HepG2 (cell line): ENCODE measurements at regions not wholly inside any gene's neighbourhood (a gene's known extent, or its start where the extent isn't known, plus 50 kb on each side); places are given as distances from the start of the nearest gene placed in this dataset.

Experiments used
- ATAC-seq: fragments of 200-7000 bp; cut with Tn5 transposase; 3 replicates; pipeline ENCODE4 v1.9.1; 2020; ENCODE audit warnings: mild to moderate bottlenecking, moderate library complexity
- BruUV-seq: library from RNA; stranded (reverse); fragments of 400-500 nt; replicated peaks from 2 replicates; lab custom pipeline; 2021; lab: Mats Ljungman, UMichigan
- CTCF ChIA-PET: fragments of 300-600 bp; formaldehyde crosslinking; extraction: SDS; loops from one replicate; lab custom pipeline; 2021; ENCODE audit warnings: low total read pairs, inconsistent platforms, low intra/inter-chr PET ratio; lab: Yijun Ruan, JAX
- POLR2A ChIA-PET: fragments of 350-600 bp; sonication (Branson Sonifier 250); formaldehyde crosslinking; loops from one replicate; lab custom pipeline; 2020; ENCODE audit warnings: antibody characterized with exemption, inconsistent platforms; lab: Yijun Ruan, JAX
- DNase-seq: peaks from one replicate; pipeline ENCODE4 v3.0.0-alpha.2; 2015; ENCODE audit warnings: low spot score
- FAIRE-seq: peaks from 3 replicates; lab custom pipeline; 2011; peaks lifted over from hg19 to GRCh38; lab: Jason Lieb, UNC
- H2AFZ ChIP-seq: one replicate; pipeline ENCODE4 v1.6.1; 2011; ENCODE audit warnings: low read length, inconsistent platforms
- H3K27ac ChIP-seq: fragments of 300-600 bp; 3 replicates; pipeline ENCODE4 v1.8.0; 2011; ENCODE audit warnings: mixed run types, mild to moderate bottlenecking, mixed read lengths, low read length, inconsistent platforms; ENCODE audit not compliant: insufficient read depth; ENCODE audit errors: extremely low read length
- H3K27me3 ChIP-seq, 2 experiments: fragments of 200-600 bp in 1 of 2; 2 replicates in 1 of 2; 3 replicates in 1 of 2; pipeline versions ENCODE4 v1.6.0 to v1.8.0; 2011; ENCODE audit warnings: low read length in 2 of 2, mild to moderate bottlenecking in 2 of 2, moderate library complexity in 2 of 2, inconsistent platforms in 1 of 2; ENCODE audit not compliant: insufficient read depth in 2 of 2, control insufficient read depth in 1 of 2
- H3K36me3 ChIP-seq, 2 experiments: fragments of 200-600 bp in 1 of 2; replicated peaks in 1 of 2; 2 replicates in 1 of 2; 3 replicates in 1 of 2; pipeline versions ENCODE4 v1.5.1 to v1.8.0; 2011; ENCODE audit warnings: low read length in 2 of 2, inconsistent platforms in 1 of 2; ENCODE audit not compliant: insufficient read depth in 2 of 2, control insufficient read depth in 1 of 2
- H3K4me1 ChIP-seq: 2 replicates; pipeline ENCODE4 v1.5.1; 2012; ENCODE audit warnings: low read length, inconsistent platforms; ENCODE audit not compliant: insufficient read depth
- H3K4me2 ChIP-seq: 2 replicates; pipeline ENCODE4 v1.6.0; 2011; ENCODE audit warnings: low read depth, low read length, inconsistent platforms
- H3K4me3 ChIP-seq, 3 experiments: fragments of 200-600 bp in 1 of 3; sonication (generic), shearing (Covaris generic) in 1 of 3; replicated peaks in 1 of 3; 2 replicates each; pipeline ENCODE4 v1.5.1; 2011 to 2016; ENCODE audit warnings: low read length in 3 of 3, inconsistent platforms in 2 of 3, low read depth in 2 of 3, mild to moderate bottlenecking in 2 of 3, control low read depth in 1 of 3, mixed read lengths in 1 of 3; ENCODE audit not compliant: insufficient read depth in 1 of 3
- H3K79me2 ChIP-seq: one replicate; pipeline ENCODE4 v1.6.1; 2011; ENCODE audit warnings: low read length, inconsistent platforms; ENCODE audit not compliant: insufficient read depth
- H3K9ac ChIP-seq: 2 replicates; pipeline ENCODE4 v1.6.0; 2011; ENCODE audit warnings: mild to moderate bottlenecking, low read depth, low read length, inconsistent platforms; ENCODE audit not compliant: insufficient read depth
- H3K9me3 ChIP-seq: 2 replicates; pipeline ENCODE4 v1.5.1; 2012; ENCODE audit warnings: mild to moderate bottlenecking, low read length
- H4K20me1 ChIP-seq: 2 replicates; pipeline ENCODE4 v1.6.0; 2011; ENCODE audit warnings: inconsistent platforms, mild to moderate bottlenecking, low read length, moderate library complexity; ENCODE audit not compliant: insufficient read depth
- CBX5 ChIP-seq: sonication (generic); formaldehyde crosslinking; IDR thresholded peaks from 2 replicates; pipeline ENCODE4 v1.4.0; 2020; ENCODE audit warnings: missing genetic modification reagents, borderline replicate concordance
- FUBP1 ChIP-seq: sonication (generic); formaldehyde crosslinking; IDR thresholded peaks from 2 replicates; pipeline ENCODE4 v1.5.1; 2020; ENCODE audit warnings: missing genetic modification reagents, mild to moderate bottlenecking, borderline replicate concordance
- POLR2G ChIP-seq: fragments of 200-400 bp; formaldehyde crosslinking; IDR thresholded peaks from 2 replicates; pipeline ENCODE4 v1.6.1; 2018; ENCODE audit warnings: mild to moderate bottlenecking, low read depth, low read length, moderate library complexity
- SMARCC2 ChIP-seq: fragments of 450-650 bp; IDR thresholded peaks from 2 replicates; pipeline ENCODE4 v1.6.1; 2017; ENCODE audit warnings: antibody characterized with exemption, mild to moderate bottlenecking
- ZFX ChIP-seq: sonication (generic); formaldehyde crosslinking; IDR thresholded peaks from 2 replicates; pipeline ENCODE4 v1.4.0; 2020; ENCODE audit warnings: mild to moderate bottlenecking, low read depth, missing genetic modification reagents, moderate library complexity
- ZNF224 ChIP-seq: sonication (generic); formaldehyde crosslinking; IDR thresholded peaks from 2 replicates; pipeline ENCODE4 v1.5.0; 2020; ENCODE audit warnings: mild to moderate bottlenecking, missing genetic modification reagents
- ZNF607 ChIP-seq: sonication (generic); formaldehyde crosslinking; IDR thresholded peaks from 2 replicates; pipeline ENCODE4 v1.5.1; 2020; ENCODE audit warnings: missing genetic modification reagents, mild to moderate bottlenecking, borderline replicate concordance
- ZUFSP ChIP-seq: sonication (generic); formaldehyde crosslinking; IDR thresholded peaks from 2 replicates; pipeline ENCODE4 v1.9.0; 2021; ENCODE audit warnings: missing genetic modification reagents, mild to moderate bottlenecking, borderline replicate concordance
- in situ Hi-C: cut with HindIII; loops from 2 replicates; pipeline ENCODE4 v1.10.0; 2017; ENCODE audit warnings: low pct_unique_long_range_greater_than_20kb; ENCODE audit not compliant: extremely low pct_ligation_motif_present
- intact Hi-C: fragments of 100-400 bp; cut with micrococcal nuclease; formaldehyde crosslinking; loops from one replicate; pipeline ENCODE4 v1.10.0; 2022; ENCODE audit not compliant: unreplicated experiment
- TF ChIP-seq, protein P1 (sequence below): sonication (generic); formaldehyde crosslinking; IDR thresholded peaks from 2 replicates; pipeline ENCODE4 v1.4.0; 2020; ENCODE audit warnings: missing genetic modification reagents, low read depth, mild to moderate bottlenecking, borderline replicate concordance

DNA sequence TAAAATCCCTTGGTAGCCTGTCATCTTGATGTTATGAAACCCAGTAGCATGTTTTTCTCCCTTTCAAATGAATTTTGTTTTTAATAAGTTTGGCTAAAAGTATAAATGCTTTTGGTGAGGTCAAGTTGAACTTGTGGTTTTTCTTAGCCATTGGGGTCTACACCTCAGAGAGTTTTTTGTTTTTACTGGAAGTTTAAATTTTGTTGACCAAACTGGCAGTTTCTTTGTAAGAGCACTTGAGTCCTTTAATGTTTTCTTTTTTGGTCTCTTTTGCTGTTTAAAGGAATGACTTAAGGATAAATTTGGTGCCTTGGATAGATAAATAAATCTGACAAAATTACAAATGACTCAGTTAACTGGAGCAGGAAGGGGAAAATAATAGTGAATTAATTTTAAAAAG, 577.3 kb downstream of the SATB2 start:
- in situ Hi-C loops = no loop called here

More for the DNA sequence above, 577.3 kb downstream of the SATB2 start:
- no peak for TF ChIP-seq ZUFSP
- TF ChIP-seq, protein P1, sequence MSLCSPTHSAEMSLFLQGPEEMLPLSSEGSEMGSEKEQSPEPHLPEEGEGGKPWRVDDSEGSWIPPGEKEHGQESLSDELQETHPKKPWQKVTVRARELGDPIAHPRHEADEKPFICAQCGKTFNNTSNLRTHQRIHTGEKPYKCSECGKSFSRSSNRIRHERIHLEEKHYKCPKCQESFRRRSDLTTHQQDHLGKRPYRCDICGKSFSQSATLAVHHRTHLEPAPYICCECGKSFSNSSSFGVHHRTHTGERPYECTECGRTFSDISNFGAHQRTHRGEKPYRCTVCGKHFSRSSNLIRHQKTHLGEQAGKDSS (CRISPR knock-in tag) = no peak
- no peak for TF ChIP-seq SMARCC2
- TF ChIP-seq ZFX (CRISPR knock-in tag) = no peak
- TF ChIP-seq ZNF224 (CRISPR knock-in tag) = no peak
- TF ChIP-seq CBX5 (CRISPR knock-in tag) = no peak
- TF ChIP-seq POLR2G = no peak
- TF ChIP-seq ZNF607 (CRISPR knock-in tag) = no peak
- TF ChIP-seq FUBP1 = no peak
- Histone ChIP-seq H3K36me3 (no peaks in the 10 kb centered on the region), H3K9ac (no peak overlapping the region), H3K9me3 (no peaks in the 10 kb centered on the region), H2AFZ (no peak overlapping the region), H3K4me3 (no peak overlapping the region), H3K27me3 (no peaks in the 10 kb centered on the region), H3K27ac (no peak overlapping the region), H3K4me2 (no peak overlapping the region), H3K4me1 (no peaks in the 10 kb centered on the region), H4K20me1 (no peaks in the 10 kb centered on the region), H3K79me2 (no peaks in the 10 kb centered on the region)
- POLR2A ChIA-PET = no interaction called here
- no TSS peak for BruUV-seq
- FAIRE-seq (no peak), DNase-seq (no peak), ATAC-seq (no peak)
- intact Hi-C loops = no loop called here
- CTCF ChIA-PET = no interaction called here
